ENCODE measurements at regions not wholly inside any gene's neighbourhood (a gene's known extent, or its start where the extent isn't known, plus 50 kb on each side); places are given as distances from the start of the nearest gene placed in this dataset.

- WGBS (ENCODE audit: extremely low coverage, insufficient read length, low lambda C conversion rate): no CpG with 5 or more reads among the region's 5 CpGs
- no peak overlapping the region for H3K4me3 Mint-ChIP-seq
- TF ChIP-seq, protein P1, sequence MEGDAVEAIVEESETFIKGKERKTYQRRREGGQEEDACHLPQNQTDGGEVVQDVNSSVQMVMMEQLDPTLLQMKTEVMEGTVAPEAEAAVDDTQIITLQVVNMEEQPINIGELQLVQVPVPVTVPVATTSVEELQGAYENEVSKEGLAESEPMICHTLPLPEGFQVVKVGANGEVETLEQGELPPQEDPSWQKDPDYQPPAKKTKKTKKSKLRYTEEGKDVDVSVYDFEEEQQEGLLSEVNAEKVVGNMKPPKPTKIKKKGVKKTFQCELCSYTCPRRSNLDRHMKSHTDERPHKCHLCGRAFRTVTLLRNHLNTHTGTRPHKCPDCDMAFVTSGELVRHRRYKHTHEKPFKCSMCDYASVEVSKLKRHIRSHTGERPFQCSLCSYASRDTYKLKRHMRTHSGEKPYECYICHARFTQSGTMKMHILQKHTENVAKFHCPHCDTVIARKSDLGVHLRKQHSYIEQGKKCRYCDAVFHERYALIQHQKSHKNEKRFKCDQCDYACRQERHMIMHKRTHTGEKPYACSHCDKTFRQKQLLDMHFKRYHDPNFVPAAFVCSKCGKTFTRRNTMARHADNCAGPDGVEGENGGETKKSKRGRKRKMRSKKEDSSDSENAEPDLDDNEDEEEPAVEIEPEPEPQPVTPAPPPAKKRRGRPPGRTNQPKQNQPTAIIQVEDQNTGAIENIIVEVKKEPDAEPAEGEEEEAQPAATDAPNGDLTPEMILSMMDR (conservative IDR thresholded peaks at IDR 0.05): no peak
- no peak overlapping the region for H2BK20ac ChIP-seq (ENCODE audit: low read depth, low read length, poor library complexity, severe bottlenecking)
- H2BK5ac ChIP-seq (ENCODE audit: insufficient read length, low read length): no peak overlapping the region
- no peaks in the 10 kb centered on the region for H3K27me3 ChIP-seq (ENCODE audit: insufficient read depth, low read length)
- H3K27me3 Mint-ChIP-seq (ENCODE audit: low read depth): peaks cover 4% of the 10 kb centered on the region
- H2BK120ac ChIP-seq (ENCODE audit: low read depth, low read length, poor library complexity, severe bottlenecking): no peak overlapping the region
- no peaks in the 10 kb centered on the region for H3K4me1 ChIP-seq (ENCODE audit: insufficient read depth, low read length)
- H3K23me2 ChIP-seq (ENCODE audit: insufficient read length, low read depth, low read length, poor library complexity, severe bottlenecking): peaks cover 3% of the 10 kb centered on the region
- H3K4ac ChIP-seq (ENCODE audit: low read depth, low read length): no peak overlapping the region
- no peak overlapping the region for H3K18ac ChIP-seq (ENCODE audit: insufficient read length, low read depth, low read length)
- H4K20me1 ChIP-seq (ENCODE audit: control insufficient read depth, insufficient read depth, insufficient read length): no peaks in the 10 kb centered on the region
- H2BK12ac ChIP-seq (ENCODE audit: insufficient read length, low read depth, low read length): no peak overlapping the region
- H3K4me2 ChIP-seq (ENCODE audit: insufficient read depth, insufficient read length, low read length): no peak overlapping the region
- H3K9me3 Mint-ChIP-seq: no peaks in the 10 kb centered on the region; a peak in 2 of 5 replicates
- no peak for DNase-seq
- no peaks in the 10 kb centered on the region for H3K79me1 ChIP-seq (ENCODE audit: insufficient read depth, low read depth, low read length, poor library complexity, severe bottlenecking)
- no peak overlapping the region for H3K27ac Mint-ChIP-seq
- H2AFZ ChIP-seq (ENCODE audit: low read length): no peak overlapping the region
- H3K23ac ChIP-seq (ENCODE audit: insufficient read length, low read depth, low read length): no peak overlapping the region
- H3K27ac ChIP-seq (ENCODE audit: insufficient read length, low read depth, low read length): no peak overlapping the region
- no peak overlapping the region for H4K8ac ChIP-seq (replicated peaks; ENCODE audit: insufficient read length, low read depth, low read length)
- H4K91ac ChIP-seq (ENCODE audit: insufficient read length, low read depth, low read length): no peak overlapping the region
- H3K9ac ChIP-seq (ENCODE audit: extremely low read depth, insufficient read length, low read length): no peak overlapping the region
- no peak overlapping the region for H4K5ac ChIP-seq (ENCODE audit: insufficient read length, low read depth, low read length)
- H2BK15ac ChIP-seq (ENCODE audit: low read depth, low read length): no peak overlapping the region
- no peak overlapping the region for H3T11ph ChIP-seq (ENCODE audit: low read length)
- no peak overlapping the region for H3K56ac ChIP-seq (ENCODE audit: insufficient read length, low read depth, low read length)
- no peak overlapping the region for H3K14ac ChIP-seq (ENCODE audit: insufficient read depth, low read length)
- no peaks in the 10 kb centered on the region for H3K9me3 ChIP-seq (ENCODE audit: control insufficient read depth, low read depth, low read length)
- H3K4me1 Mint-ChIP-seq: peaks cover 0 to 6% of the 10 kb centered on the region in 2 experiments; a peak in 1 of 4 replicates
- peaks cover 0 to 2% (median 0%) of the 10 kb centered on the region in 3 experiments; a peak in 1 of 7 replicates for H3K36me3 Mint-ChIP-seq (ENCODE audit: insufficient read depth in 1 of 3, low read depth in 3 of 3)
- H2AK5ac ChIP-seq (ENCODE audit: insufficient read length, low read length): no peak overlapping the region
- no peaks in the 10 kb centered on the region for H3K79me2 ChIP-seq (ENCODE audit: insufficient read depth, low read length)
Observed at GRCh38 chr19:30936276-30936675, 413.0 kb downstream of the TSHZ3 start.

Data from H9 (cell line).